RPMI7951 (cell line): ENCODE measurements at regions not wholly inside any gene's neighbourhood (a gene's known extent, or its start where the extent isn't known, plus 50 kb on each side); places are given as distances from the start of the nearest gene placed in this dataset.
A peak's percentile ranks its signal among the peaks of the same experiment; 100 is the strongest.

ENCODE experiments used
- DNase-seq: peaks from one replicate; pipeline ENCODE4 v3.0.0-alpha.2; 2012; ENCODE audit warnings: low read depth

DNA sequence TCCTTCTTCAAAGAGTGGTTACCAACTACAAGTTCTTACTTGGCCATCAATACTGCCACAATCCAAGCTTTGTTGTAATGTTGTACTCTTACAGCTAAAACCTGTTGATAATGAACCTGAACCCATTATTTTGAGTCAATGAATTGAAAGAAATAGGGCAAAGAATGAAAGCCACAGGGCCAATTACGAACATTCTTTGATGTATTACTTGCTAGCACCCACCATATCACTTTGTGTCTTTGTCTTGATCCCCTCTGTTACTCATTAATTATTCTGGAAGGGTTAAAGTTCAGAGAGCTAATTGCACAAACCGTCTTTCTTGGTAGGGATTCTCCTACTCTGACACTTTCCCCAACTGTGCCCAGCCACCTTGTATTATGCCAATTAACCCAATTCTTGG is 53.2 kb upstream of the TFEC start:
- no peak for DNase-seq

GRCh38 chr7:116086547-116087045 is 56.0 kb upstream of the TFEC start:
- no peak for DNase-seq

- DNase-seq: no peak
Observed at GRCh38 chr7:116087291-116087690, 56.7 kb upstream of the TFEC start.

DNA sequence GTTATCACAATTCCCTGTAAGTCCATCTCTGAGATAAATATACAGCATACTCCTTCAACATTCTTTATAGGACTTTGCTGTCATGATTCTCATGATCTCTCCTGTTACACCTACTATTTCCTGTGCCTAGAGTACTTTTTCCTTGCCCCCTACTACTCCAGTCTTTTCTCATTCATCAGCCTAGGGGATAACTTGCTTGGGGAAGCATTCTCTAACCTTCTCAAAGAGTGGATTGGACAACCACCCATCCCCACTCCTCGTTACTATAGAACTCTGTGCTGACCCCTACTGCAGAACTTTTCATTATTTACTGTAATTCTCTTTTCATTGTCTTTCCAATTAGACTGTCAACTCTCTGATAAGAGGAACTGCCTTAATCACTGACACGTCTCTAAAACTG is 57.4 kb upstream of the TFEC start:
- no peak for DNase-seq

DNA sequence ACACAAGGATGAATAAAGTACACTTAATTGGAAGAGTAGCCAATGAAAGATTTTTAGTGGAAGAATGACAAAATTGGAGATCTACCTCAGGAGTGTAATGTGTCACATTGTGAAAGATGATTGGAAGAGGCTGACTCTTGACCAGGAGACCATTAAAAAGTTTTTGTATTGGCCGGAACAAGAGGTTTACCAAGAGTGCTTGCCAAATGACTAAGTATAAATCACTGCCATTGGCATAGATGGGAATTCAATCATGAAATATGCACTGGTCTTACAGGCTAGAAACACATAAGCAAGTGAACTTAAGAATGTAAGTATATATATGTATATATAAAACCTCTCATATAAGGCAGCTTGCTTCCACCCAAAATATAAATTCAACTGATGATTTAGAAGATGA is 58.7 kb upstream of the TFEC start:
- no peak for DNase-seq

DNA sequence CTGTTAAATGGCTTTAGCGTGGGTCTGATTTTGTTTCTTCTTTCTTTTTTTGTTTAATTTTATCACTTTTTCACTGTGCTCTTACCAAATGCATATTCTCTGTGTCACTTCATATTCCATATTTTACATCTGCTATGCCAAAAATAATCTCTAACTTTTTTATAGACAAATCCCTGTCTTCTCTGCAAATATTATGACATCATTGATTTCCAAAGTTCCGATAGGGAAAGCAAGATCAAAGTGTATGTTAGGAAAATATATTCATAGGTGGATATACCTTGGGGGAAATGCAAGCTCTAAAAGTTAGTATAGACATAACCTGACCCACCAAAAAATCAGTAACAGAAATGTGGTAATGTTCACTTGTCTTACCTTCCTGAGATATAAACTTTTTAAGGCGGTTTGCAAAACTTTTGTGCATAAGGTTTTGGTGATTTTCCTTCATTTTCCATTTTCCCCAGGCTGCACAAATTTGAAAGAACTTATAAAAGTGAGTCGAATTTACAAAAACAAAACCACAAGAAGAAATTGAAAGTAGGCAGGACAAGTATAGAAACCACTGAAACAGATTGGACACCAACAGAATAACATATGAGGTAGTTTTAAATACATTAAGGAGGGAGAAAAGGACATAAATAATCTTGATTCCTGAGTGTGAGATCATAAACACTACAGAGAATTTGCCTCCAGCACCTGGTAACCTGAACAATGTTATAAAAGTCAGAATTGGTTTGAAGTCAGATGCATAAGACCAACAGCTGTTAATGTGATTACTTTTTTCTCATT is 63.1 kb upstream of the TFEC start:
- no peak for DNase-seq

DNA sequence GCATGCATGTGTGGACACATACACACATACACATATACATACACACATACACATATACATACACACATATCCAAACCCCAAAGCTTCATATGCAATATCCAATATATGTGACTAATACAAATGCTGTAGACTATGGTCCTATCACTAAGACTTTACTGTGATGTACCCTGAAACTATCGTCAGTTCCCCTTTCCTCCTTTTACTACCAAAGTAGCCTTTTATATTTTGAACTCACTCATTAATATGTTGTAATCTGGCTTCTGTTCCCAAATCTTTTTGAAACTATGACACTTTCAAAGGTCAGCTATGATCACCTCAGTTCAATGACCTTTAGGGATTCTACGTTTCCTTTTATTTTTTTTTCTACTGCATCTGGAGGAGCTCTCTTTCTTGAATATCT is 64.8 kb upstream of the TFEC start:
- no peak for DNase-seq

DNA sequence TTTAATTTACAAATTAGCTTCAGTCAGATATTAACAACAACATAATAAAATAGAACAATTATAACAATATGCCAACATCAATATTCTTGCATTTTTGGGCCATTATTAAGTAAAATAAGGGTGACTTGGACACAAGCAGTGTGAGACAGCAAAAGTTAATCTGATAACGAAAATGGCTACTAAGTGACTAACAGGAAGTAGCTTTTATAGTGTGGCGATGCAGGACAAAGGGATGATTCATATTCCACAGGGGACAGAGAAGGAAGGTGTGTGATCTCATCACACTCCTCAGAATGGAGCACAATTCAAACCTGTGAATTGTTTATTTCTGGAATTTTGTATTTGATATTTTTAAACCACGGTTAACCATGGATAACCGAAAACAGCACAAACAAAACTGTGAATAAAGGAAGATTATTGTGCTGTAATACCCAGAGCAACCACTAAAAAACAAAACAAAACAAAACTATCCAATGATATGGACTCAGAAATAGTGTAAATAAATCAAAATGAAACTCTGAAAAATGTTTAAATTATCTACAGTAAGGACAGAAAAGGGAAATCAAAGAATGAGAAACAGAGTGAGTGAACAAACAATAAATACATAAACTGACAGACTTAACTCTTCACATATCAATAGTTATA is 66.9 kb upstream of the TFEC start:
- DNase-seq: peak; percentile 89

- DNase-seq: no peak
Observed at GRCh38 chr7:116098175-116098574, 67.6 kb upstream of the TFEC start.

- DNase-seq: peak; percentile 25
Observed at GRCh38 chr7:116100626-116101025, 70.1 kb upstream of the TFEC start.

DNA sequence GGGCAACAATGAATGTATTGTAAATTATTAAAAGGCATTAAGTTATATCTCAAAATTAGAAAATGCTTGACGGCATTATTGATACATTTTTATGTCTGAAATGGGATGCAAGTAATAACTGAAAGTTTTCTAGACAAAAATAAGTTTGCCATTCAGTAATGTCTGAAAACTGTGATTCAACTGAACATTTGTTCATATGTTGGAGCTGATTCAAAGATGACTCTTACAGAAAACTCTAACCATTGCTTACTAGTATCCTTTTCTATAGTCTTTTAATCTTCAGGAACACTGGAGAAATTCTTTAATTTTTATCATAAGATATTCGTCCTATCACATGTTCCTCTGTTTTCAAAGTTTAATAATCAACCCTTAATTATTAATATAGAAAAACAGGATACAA is 71.1 kb upstream of the TFEC start:
- no peak for DNase-seq

- no peak for DNase-seq
Observed at GRCh38 chr7:116111475-116111874, 80.9 kb upstream of the TFEC start.

DNA sequence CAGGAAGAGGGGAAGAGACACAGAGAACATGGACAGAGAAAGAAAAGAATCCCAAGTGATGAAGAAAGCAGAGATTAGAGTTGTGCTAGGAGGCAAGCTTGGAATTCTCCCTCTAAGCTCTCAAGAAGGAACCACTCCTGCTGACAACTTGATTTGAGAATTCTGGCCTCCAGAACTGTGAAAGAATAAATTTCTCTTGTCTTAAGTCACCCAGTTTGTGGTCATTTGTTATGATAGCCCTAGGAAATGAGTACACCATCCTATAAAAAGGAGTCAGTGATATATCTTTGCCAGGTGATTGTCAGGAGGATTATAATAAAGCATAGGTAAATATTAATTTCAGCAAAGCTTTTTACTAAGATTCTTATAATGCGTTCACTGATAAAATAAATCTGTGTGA is 82.7 kb upstream of the TFEC start:
- no peak for DNase-seq

GRCh38 chr7:116120839-116121238 is 89.5 kb upstream of the TES start:
- DNase-seq: no peak

GRCh38 chr7:116122972-116123595 is 87.3 kb upstream of the TES start:
- DNase-seq: peak; percentile 42

- DNase-seq: no peak
Observed at GRCh38 chr7:116128139-116128538, 82.2 kb upstream of the TES start.

GRCh38 chr7:116135306-116135705 is 75.0 kb upstream of the TES start:
- no peak for DNase-seq

DNA sequence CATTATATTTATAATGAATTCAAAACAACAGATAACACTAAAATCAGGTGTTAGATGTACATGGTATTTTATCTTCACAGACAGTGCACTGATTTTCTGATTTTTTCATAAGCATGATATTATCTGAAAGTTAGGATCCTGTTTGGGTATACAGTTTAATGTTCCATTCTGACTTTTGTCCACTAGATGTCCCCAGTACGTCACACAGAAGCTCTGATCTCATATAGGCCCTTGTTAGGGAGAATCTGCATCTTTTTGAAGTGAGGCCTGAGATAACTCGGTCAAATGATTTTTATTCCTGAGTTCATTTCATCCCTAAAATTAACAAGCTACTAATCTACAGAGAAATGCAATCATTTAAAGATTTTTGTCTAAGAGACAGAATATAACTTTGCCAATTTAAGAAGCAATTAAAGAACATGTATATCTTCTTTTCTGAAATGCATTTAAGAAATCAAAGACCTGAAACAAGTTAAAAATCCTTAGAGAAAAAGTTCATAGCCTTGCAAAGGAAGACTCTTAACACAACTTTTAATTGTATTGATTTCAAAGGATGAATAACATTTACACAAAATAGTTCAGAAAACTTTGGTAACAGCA is 72.0 kb upstream of the TES start:
- peak; percentile 73 for DNase-seq

DNA sequence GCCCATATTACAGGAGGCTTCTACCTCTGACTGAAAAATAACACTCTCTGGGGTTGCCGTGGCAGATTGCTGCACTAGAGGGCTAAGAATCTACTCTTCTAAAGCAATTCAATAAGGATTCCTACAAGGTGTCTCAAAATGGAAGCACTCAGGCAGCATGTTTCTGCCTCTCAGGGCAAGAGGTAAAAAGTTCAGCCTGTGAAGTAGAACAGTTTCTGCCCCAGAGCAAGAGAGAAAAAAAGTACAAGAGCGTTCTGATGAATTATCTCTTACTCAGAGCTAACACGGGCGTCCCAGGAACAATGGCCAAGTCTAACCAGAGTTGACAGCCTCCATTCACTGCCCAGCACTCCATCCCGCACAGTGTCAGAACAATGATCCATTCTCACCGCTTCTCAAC is 71.3 kb upstream of the TES start:
- DNase-seq: peak; percentile 69

GRCh38 chr7:116139807-116140206 is 70.5 kb upstream of the TES start:
- DNase-seq: no peak

DNA sequence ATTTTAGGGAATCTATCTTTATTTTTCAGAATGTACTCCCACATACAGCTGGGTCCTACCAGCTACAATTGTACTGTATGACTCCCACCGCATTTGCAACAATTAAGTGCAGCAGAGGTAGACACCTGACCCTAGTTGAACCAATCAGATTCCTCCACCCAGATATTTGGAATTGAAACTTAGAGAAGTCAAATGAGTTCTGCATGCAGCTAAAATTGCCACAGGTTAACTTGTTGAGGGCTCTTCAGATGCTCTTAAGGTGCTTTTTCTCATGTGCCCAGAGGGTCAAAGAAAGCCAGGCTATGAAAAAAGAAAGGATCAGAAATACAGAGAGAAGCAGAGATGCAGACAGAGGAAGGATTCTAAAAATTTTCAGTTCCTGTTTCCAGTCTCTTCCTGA is 68.0 kb upstream of the TES start:
- no peak for DNase-seq

- no peak for DNase-seq
Observed at GRCh38 chr7:116142850-116143249, 67.5 kb upstream of the TES start.
